ENCODE measurements at regions not wholly inside any gene's neighbourhood (a gene's known extent, or its start where the extent isn't known, plus 50 kb on each side); places are given as distances from the start of the nearest gene placed in this dataset.

DNA sequence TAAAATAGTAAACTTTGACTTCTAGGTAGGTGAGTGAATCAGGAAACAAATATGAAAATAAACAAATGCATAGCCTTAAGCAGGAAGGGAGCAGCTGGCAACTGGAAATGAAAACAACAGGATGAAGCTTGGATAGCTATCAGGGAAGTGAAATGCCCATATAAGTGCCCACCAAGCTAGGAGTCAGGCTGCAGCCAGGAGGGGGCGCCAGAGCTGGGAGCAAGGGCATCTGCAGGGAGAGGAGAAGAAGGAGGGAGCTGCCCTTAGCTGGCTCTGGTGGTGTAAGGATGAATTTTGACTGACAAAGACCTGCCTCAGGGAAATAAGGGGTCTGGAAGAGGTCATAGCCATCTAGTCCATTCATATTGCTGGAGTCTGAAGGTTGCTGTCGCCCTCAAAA, 298.3 kb downstream of the TDRD15 start:
- TF ChIP-seq POLR2AphosphoS5 (IDR thresholded peaks at IDR 0.05; ENCODE audit: low read depth, low read length) (no peak), TAF1 (IDR thresholded peaks at IDR 0.05; ENCODE audit: low read depth, low read length) (no peak)
